Keratinocyte (primary cell): ENCODE measurements at regions not wholly inside any gene's neighbourhood (a gene's known extent, or its start where the extent isn't known, plus 50 kb on each side); places are given as distances from the start of the nearest gene placed in this dataset.

Experiments
- CTCF ChIP-seq, 3 experiments: IDR thresholded peaks in 1 of 3; conservative IDR thresholded peaks in 1 of 3; optimal IDR thresholded peaks in 1 of 3; 2 replicates in 2 of 3; 3 replicates in 1 of 3; pipeline versions ENCODE3 to v1.5.1; 2011; ENCODE audit warnings: low read length in 3 of 3, mild to moderate bottlenecking in 3 of 3, moderate library complexity in 2 of 3, control low read depth in 1 of 3, inconsistent platforms in 1 of 3; ENCODE audit not compliant: insufficient read depth in 2 of 3; ENCODE audit errors: extremely low read depth in 1 of 3
- EZH2 ChIP-seq: IDR thresholded peaks from one replicate; pipeline ENCODE4 v1.6.1; 2012; ENCODE audit warnings: inconsistent platforms, mild to moderate bottlenecking, low read length, moderate library complexity

- TF ChIP-seq EZH2: no peak
- TF ChIP-seq CTCF (optimal IDR thresholded peaks at IDR 0.05 in 1 of 3, IDR thresholded peaks at IDR 0.05 in 1 of 3, conservative IDR thresholded peaks at IDR 0.05 in 1 of 3; ENCODE audit: extremely low read depth in 1 of 3, insufficient read depth in 2 of 3, low read length in 3 of 3): no peak
These were observed 134.4 kb upstream of the INTU start for GRCh38 chr4:127498366-127498765.
